H9 (cell line): ENCODE measurements at regions not wholly inside any gene's neighbourhood (a gene's known extent, or its start where the extent isn't known, plus 50 kb on each side); places are given as distances from the start of the nearest gene placed in this dataset.

Experiments
- DNase-seq: peaks from one replicate; pipeline ENCODE4 v3.0.0-alpha.2; 2017
- H2AFZ ChIP-seq: one replicate; pipeline ENCODE4 v1.6.1; 2013; ENCODE audit warnings: mild to moderate bottlenecking, low read length, control low read depth, moderate library complexity
- H2AK5ac ChIP-seq: 2 replicates; pipeline ENCODE4 v1.6.1; 2013; ENCODE audit warnings: low read length, control low read depth, mixed read lengths; ENCODE audit not compliant: insufficient read length
- H2BK120ac ChIP-seq: one replicate; pipeline ENCODE4 v1.6.1; 2013; ENCODE audit warnings: low read depth, mild to moderate bottlenecking, low read length, control low read depth, inconsistent platforms; ENCODE audit not compliant: poor library complexity, severe bottlenecking
- H2BK12ac ChIP-seq: 2 replicates; pipeline ENCODE4 v1.6.1; 2013; ENCODE audit warnings: low read length, control low read depth, mixed read lengths, low read depth; ENCODE audit not compliant: insufficient read length
- H2BK15ac ChIP-seq: 2 replicates; pipeline ENCODE4 v1.6.1; 2013; ENCODE audit warnings: low read depth, low read length, control low read depth
- H2BK20ac ChIP-seq: one replicate; pipeline ENCODE4 v1.6.1; 2013; ENCODE audit warnings: low read depth, mild to moderate bottlenecking, low read length, control low read depth, inconsistent platforms; ENCODE audit not compliant: poor library complexity, severe bottlenecking
- H2BK5ac ChIP-seq: 2 replicates; pipeline ENCODE4 v1.6.1; 2013; ENCODE audit warnings: low read length, control low read depth, mixed read lengths; ENCODE audit not compliant: insufficient read length
- H3K14ac ChIP-seq: 2 replicates; pipeline ENCODE4 v1.6.1; 2013; ENCODE audit warnings: low read length, control low read depth; ENCODE audit not compliant: insufficient read depth
- H3K18ac ChIP-seq: 2 replicates; pipeline ENCODE4 v1.6.1; 2013; ENCODE audit warnings: low read depth, mild to moderate bottlenecking, mixed read lengths, low read length, control low read depth; ENCODE audit not compliant: insufficient read length
- H3K23ac ChIP-seq: 2 replicates; pipeline ENCODE4 v1.6.1; 2013; ENCODE audit warnings: low read length, control low read depth, mixed read lengths, low read depth; ENCODE audit not compliant: insufficient read length
- H3K23me2 ChIP-seq: 2 replicates; pipeline ENCODE4 v1.6.1; 2013; ENCODE audit warnings: low read depth, mild to moderate bottlenecking, mixed read lengths, low read length, control low read depth; ENCODE audit not compliant: insufficient read length, poor library complexity, severe bottlenecking
- H3K27ac ChIP-seq: 2 replicates; pipeline ENCODE4 v1.5.1; 2013; ENCODE audit warnings: low read length, control low read depth, mixed read lengths, low read depth; ENCODE audit not compliant: insufficient read length
- H3K27me3 ChIP-seq: 2 replicates; pipeline ENCODE4 v1.6.1; 2013; ENCODE audit warnings: low read length, control low read depth, inconsistent platforms; ENCODE audit not compliant: insufficient read depth
- H3K4ac ChIP-seq: 2 replicates; pipeline ENCODE4 v1.6.1; 2013; ENCODE audit warnings: low read depth, mild to moderate bottlenecking, control low read depth, inconsistent platforms, low read length, moderate library complexity
- H3K4me1 ChIP-seq: 2 replicates; pipeline ENCODE4 v1.6.1; 2013; ENCODE audit warnings: low read length, control low read depth, inconsistent platforms; ENCODE audit not compliant: insufficient read depth
- H3K4me2 ChIP-seq: 2 replicates; pipeline ENCODE4 v1.6.1; 2013; ENCODE audit warnings: low read length, control low read depth, mixed read lengths; ENCODE audit not compliant: insufficient read length, insufficient read depth
- H3K56ac ChIP-seq: 2 replicates; pipeline ENCODE4 v1.6.1; 2013; ENCODE audit warnings: low read depth, mild to moderate bottlenecking, mixed read lengths, low read length, control low read depth; ENCODE audit not compliant: insufficient read length
- H3K79me1 ChIP-seq: 2 replicates; pipeline ENCODE4 v1.6.1; 2013; ENCODE audit warnings: low read depth, mild to moderate bottlenecking, moderate library complexity, low read length, control low read depth, inconsistent platforms; ENCODE audit not compliant: insufficient read depth, poor library complexity, severe bottlenecking
- H3K79me2 ChIP-seq: 2 replicates; pipeline ENCODE4 v1.6.1; 2013; ENCODE audit warnings: low read length, control low read depth, inconsistent platforms; ENCODE audit not compliant: insufficient read depth
- H3K9ac ChIP-seq: 2 replicates; pipeline ENCODE4 v1.6.1; 2013; ENCODE audit warnings: low read length, control low read depth, mixed read lengths; ENCODE audit not compliant: insufficient read length; ENCODE audit errors: extremely low read depth
- H3K9me3 ChIP-seq: one replicate; pipeline ENCODE4 v1.6.1; 2013; ENCODE audit warnings: low read depth, low read length, inconsistent platforms; ENCODE audit not compliant: control insufficient read depth
- H3T11ph ChIP-seq: one replicate; pipeline ENCODE4 v1.6.1; 2013; ENCODE audit warnings: mild to moderate bottlenecking, low read length, control low read depth, inconsistent platforms
- H4K20me1 ChIP-seq: one replicate; pipeline ENCODE4 v1.6.1; 2013; ENCODE audit not compliant: control insufficient read depth, insufficient read length, insufficient read depth
- H4K5ac ChIP-seq: 2 replicates; pipeline ENCODE4 v1.6.1; 2013; ENCODE audit warnings: low read depth, mild to moderate bottlenecking, mixed read lengths, low read length, control low read depth; ENCODE audit not compliant: insufficient read length
- H4K8ac ChIP-seq: replicated peaks from 2 replicates; pipeline ENCODE4 v1.6.1; 2013; ENCODE audit warnings: low read length, control low read depth, mixed read lengths, low read depth; ENCODE audit not compliant: insufficient read length
- H4K91ac ChIP-seq: 2 replicates; pipeline ENCODE4 v1.6.1; 2013; ENCODE audit warnings: low read depth, mild to moderate bottlenecking, moderate library complexity, mixed read lengths, low read length, control low read depth; ENCODE audit not compliant: insufficient read length
- H3K27ac Mint-ChIP-seq, 3 experiments: 2 replicates in 2 of 3; 3 replicates in 1 of 3; pipeline ENCODE4 v1.8.0; 2020 to 2021; ENCODE audit warnings: mixed read lengths in 3 of 3, mild to moderate bottlenecking in 1 of 3, moderate library complexity in 1 of 3
- H3K27me3 Mint-ChIP-seq: 2 replicates; pipeline ENCODE4 v1.8.0; 2021; ENCODE audit warnings: low read depth, mild to moderate bottlenecking, moderate library complexity, mixed read lengths
- H3K36me3 Mint-ChIP-seq, 3 experiments: 2 replicates in 2 of 3; 3 replicates in 1 of 3; pipeline ENCODE4 v1.8.0; 2020 to 2021; ENCODE audit warnings: low read depth in 3 of 3, mixed read lengths in 3 of 3; ENCODE audit not compliant: insufficient read depth in 1 of 3
- H3K4me1 Mint-ChIP-seq, 2 experiments: 2 replicates each; pipeline ENCODE4 v1.8.0; 2020; ENCODE audit warnings: mixed read lengths in 2 of 2
- H3K4me3 Mint-ChIP-seq, 2 experiments: 2 replicates in 1 of 2; 3 replicates in 1 of 2; pipeline ENCODE4 v1.8.0; 2020 to 2021; ENCODE audit warnings: mild to moderate bottlenecking in 2 of 2, mixed read lengths in 2 of 2, moderate library complexity in 1 of 2
- H3K9me3 Mint-ChIP-seq, 2 experiments: 2 replicates in 1 of 2; 3 replicates in 1 of 2; pipeline ENCODE4 v1.8.0; 2020; ENCODE audit warnings: mild to moderate bottlenecking in 2 of 2, mixed read lengths in 2 of 2, moderate library complexity in 1 of 2
- CTCF ChIP-seq: fragments of 200-600 bp; sonication (generic); conservative IDR thresholded peaks from 3 replicates; pipeline ENCODE4 v1.8.0; 2021; ENCODE audit warnings: antibody characterized with exemption, mild to moderate bottlenecking
- WGBS: extraction: QIAGEN DNeasy Blood & Tissue Kit; methylation state at CpG from one replicate; pipeline ENCODE4 v1.1.7; 2013; ENCODE audit warnings: missing lambda C conversion rate, low lambda C conversion rate, mixed read lengths; ENCODE audit not compliant: insufficient read length; ENCODE audit errors: extremely low coverage; 5-methylcytosine and 5-hydroxymethylcytosine counted together

- H4K8ac ChIP-seq, result no peak overlapping the region
Measured at GRCh38 chr6:115000736-115001135, 657.9 kb upstream of the HS3ST5 start.

More at GRCh38 chr6:115000736-115001135, 657.9 kb upstream of the HS3ST5 start:
- H3K4me3 Mint-ChIP-seq, result no peak overlapping the region
- Histone ChIP-seq H3K9ac (no peak overlapping the region), H3K79me2 (no peaks in the 10 kb centered on the region), H3K23me2 (no peaks in the 10 kb centered on the region), H3K56ac (no peak overlapping the region), H4K20me1 (no peaks in the 10 kb centered on the region), H3K4me2 (no peak overlapping the region), H3K18ac (no peak overlapping the region), H3K27ac (no peak overlapping the region), H3K79me1 (no peaks in the 10 kb centered on the region), H2BK15ac (no peak overlapping the region), H3K23ac (no peak overlapping the region), H4K5ac (no peak overlapping the region), H2AFZ (no peak overlapping the region), H3T11ph (no peak overlapping the region), H2BK20ac (no peak overlapping the region), H3K4ac (no peak overlapping the region), H2BK5ac (no peak overlapping the region), H4K91ac (no peak overlapping the region), H2BK120ac (no peak overlapping the region), H3K27me3 (no peaks in the 10 kb centered on the region), H3K9me3 (no peaks in the 10 kb centered on the region), H2BK12ac (no peak overlapping the region), H2AK5ac (no peak overlapping the region), H3K4me1 (no peaks in the 10 kb centered on the region), H3K14ac (no peak overlapping the region)
- H3K4me1 Mint-ChIP-seq, result peaks cover 8% of the 10 kb centered on the region in 2 experiments
- WGBS, result no CpG with 5 or more reads among the region's 4 CpGs
- H3K36me3 Mint-ChIP-seq, result peaks cover 3 to 17% (median 3%) of the 10 kb centered on the region in 3 experiments; a peak in 5 of 7 replicates
- DNase-seq, result no peak
- H3K27me3 Mint-ChIP-seq, result no peaks in the 10 kb centered on the region
- TF ChIP-seq CTCF, result no peak
- no peak overlapping the region for H3K27ac Mint-ChIP-seq
- peaks cover 4 to 17% of the 10 kb centered on the region in 2 experiments for H3K9me3 Mint-ChIP-seq
